SK-N-SH treated with all-trans-retinoic acid at 6 μM for 48 hours (cell line): ENCODE measurements at regions not wholly inside any gene's neighbourhood (a gene's known extent, or its start where the extent isn't known, plus 50 kb on each side); places are given as distances from the start of the nearest gene placed in this dataset.

Experiments
- ATAC-seq: fragments of 200-7000 bp; cut with Tn5 transposase; 3 replicates; pipeline ENCODE4 v1.9.1; 2020; ENCODE audit warnings: mild to moderate bottlenecking, moderate library complexity
- ARNTL ChIP-seq: fragments of 450-650 bp; formaldehyde crosslinking; IDR thresholded peaks from 2 replicates; pipeline ENCODE4 v1.5.0; 2020; ENCODE audit warnings: low read depth, mild to moderate bottlenecking, moderate library complexity, borderline replicate concordance
- BACH2 ChIP-seq: fragments of 250-450 bp; sonication (Bioruptor Pico); IDR thresholded peaks from 2 replicates; pipeline ENCODE4 v1.9.0; 2021; ENCODE audit warnings: mild to moderate bottlenecking, borderline replicate concordance
- CSDC2 ChIP-seq: fragments of 250-450 bp; sonication (Bioruptor Pico); IDR thresholded peaks from 2 replicates; pipeline ENCODE4 v1.5.0; 2020; ENCODE audit warnings: mild to moderate bottlenecking, moderate library complexity
- ESRRG ChIP-seq: fragments of 250-450 bp; sonication (Bioruptor Pico); IDR thresholded peaks from 2 replicates; pipeline ENCODE4 v1.6.1; 2021; ENCODE audit warnings: mild to moderate bottlenecking
- GLIS3 ChIP-seq: fragments of 250-450 bp; sonication (Bioruptor Pico); IDR thresholded peaks from 2 replicates; pipeline ENCODE4 v1.5.0; 2020; ENCODE audit warnings: mild to moderate bottlenecking, moderate library complexity
- ISL1 ChIP-seq: fragments of 250-450 bp; sonication (Bioruptor Pico); IDR thresholded peaks from 2 replicates; pipeline ENCODE4 v2.1.2; 2022; ENCODE audit warnings: mild to moderate bottlenecking, moderate library complexity
- OSR1 ChIP-seq: fragments of 250-450 bp; sonication (Bioruptor Pico); IDR thresholded peaks from 2 replicates; pipeline ENCODE4 v1.8.0; 2022; ENCODE audit warnings: moderate library complexity, mild to moderate bottlenecking, inconsistent platforms
- RARB ChIP-seq: fragments of 250-450 bp; sonication (Bioruptor Pico); IDR thresholded peaks from 2 replicates; pipeline ENCODE4 v1.8.0; 2021; ENCODE audit warnings: mild to moderate bottlenecking, moderate library complexity
- SNAI2 ChIP-seq: fragments of 250-450 bp; sonication (Bioruptor Pico); IDR thresholded peaks from 2 replicates; pipeline ENCODE4 v1.5.0; 2020; ENCODE audit warnings: mild to moderate bottlenecking, moderate library complexity
- TCF4 ChIP-seq: fragments of 250-450 bp; sonication (Bioruptor Pico); IDR thresholded peaks from 2 replicates; pipeline ENCODE4 v1.8.0; 2021; ENCODE audit warnings: mild to moderate bottlenecking, moderate library complexity, borderline replicate concordance
- TOX ChIP-seq: fragments of 250-450 bp; sonication (Bioruptor Pico); IDR thresholded peaks from 2 replicates; pipeline ENCODE4 v1.8.0; 2021; ENCODE audit warnings: mild to moderate bottlenecking, moderate library complexity, borderline replicate concordance
- ZC3H10 ChIP-seq: fragments of 250-450 bp; sonication (Bioruptor Pico); IDR thresholded peaks from 2 replicates; pipeline ENCODE4 v1.5.1; 2021; ENCODE audit warnings: mild to moderate bottlenecking, moderate library complexity
- ZFP3 ChIP-seq: fragments of 250-450 bp; sonication (Bioruptor Pico); IDR thresholded peaks from 2 replicates; pipeline ENCODE4 v1.5.0; 2020; ENCODE audit warnings: mild to moderate bottlenecking, moderate library complexity
- ZFP30 ChIP-seq: fragments of 450-650 bp; formaldehyde crosslinking; IDR thresholded peaks from 2 replicates; pipeline ENCODE4 v1.5.0; 2022; ENCODE audit warnings: mild to moderate bottlenecking, moderate library complexity
- ZNF70 ChIP-seq: fragments of 450-650 bp; formaldehyde crosslinking; IDR thresholded peaks from 2 replicates; pipeline ENCODE4 v1.5.0; 2020; ENCODE audit warnings: mild to moderate bottlenecking, moderate library complexity
- TF ChIP-seq, protein P1 (sequence below): fragments of 250-450 bp; sonication (Bioruptor Pico); IDR thresholded peaks from 2 replicates; pipeline ENCODE4 v1.5.1; 2021; ENCODE audit warnings: mild to moderate bottlenecking, moderate library complexity
- TF ChIP-seq, protein P2 (sequence below): fragments of 250-450 bp; sonication (Bioruptor Pico); IDR thresholded peaks from 2 replicates; pipeline ENCODE4 v1.5.0; 2020; ENCODE audit warnings: mild to moderate bottlenecking, moderate library complexity
- TF ChIP-seq, protein P3 (sequence below): fragments of 250-450 bp; sonication (Bioruptor Pico); IDR thresholded peaks from 2 replicates; pipeline ENCODE4 v1.8.0; 2020; ENCODE audit warnings: mild to moderate bottlenecking, moderate library complexity, borderline replicate concordance
- TF ChIP-seq, protein P4 (sequence below): fragments of 250-450 bp; sonication (Bioruptor Pico); IDR thresholded peaks from 2 replicates; pipeline ENCODE4 v1.5.1; 2020; ENCODE audit warnings: low read depth, mild to moderate bottlenecking, moderate library complexity
- TF ChIP-seq, protein P5 (sequence below): fragments of 250-450 bp; sonication (Bioruptor Pico); IDR thresholded peaks from 2 replicates; pipeline ENCODE4 v1.8.0; 2021; ENCODE audit warnings: low read depth, mild to moderate bottlenecking, moderate library complexity, borderline replicate concordance

DNA sequence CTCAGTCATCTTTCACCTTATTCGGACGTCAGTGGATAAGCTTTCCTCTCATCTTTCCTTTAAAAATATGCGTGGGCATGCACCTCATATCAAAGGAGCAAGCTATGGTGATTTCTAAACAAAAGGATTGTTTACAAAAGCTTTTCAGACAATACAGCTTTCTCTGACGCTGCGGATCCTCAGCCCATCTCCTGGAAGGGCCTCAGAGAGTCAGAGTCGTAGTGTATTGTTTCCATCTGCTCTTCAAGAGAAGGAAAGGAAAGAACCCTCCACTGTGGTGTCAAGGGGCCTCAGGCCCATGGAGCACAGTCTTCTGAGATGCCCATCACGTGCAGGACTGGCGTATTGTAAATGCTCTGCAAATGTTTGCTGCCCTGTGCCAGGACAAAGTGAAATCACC is 163.4 kb upstream of the MAP1B start:
- no peak for ATAC-seq
- TF ChIP-seq, protein P1, sequence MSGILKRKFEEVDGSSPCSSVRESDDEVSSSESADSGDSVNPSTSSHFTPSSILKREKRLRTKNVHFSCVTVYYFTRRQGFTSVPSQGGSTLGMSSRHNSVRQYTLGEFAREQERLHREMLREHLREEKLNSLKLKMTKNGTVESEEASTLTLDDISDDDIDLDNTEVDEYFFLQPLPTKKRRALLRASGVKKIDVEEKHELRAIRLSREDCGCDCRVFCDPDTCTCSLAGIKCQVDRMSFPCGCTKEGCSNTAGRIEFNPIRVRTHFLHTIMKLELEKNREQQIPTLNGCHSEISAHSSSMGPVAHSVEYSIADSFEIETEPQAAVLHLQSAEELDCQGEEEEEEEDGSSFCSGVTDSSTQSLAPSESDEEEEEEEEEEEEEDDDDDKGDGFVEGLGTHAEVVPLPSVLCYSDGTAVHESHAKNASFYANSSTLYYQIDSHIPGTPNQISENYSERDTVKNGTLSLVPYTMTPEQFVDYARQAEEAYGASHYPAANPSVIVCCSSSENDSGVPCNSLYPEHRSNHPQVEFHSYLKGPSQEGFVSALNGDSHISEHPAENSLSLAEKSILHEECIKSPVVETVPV (CRISPR knock-in tag), result no peak
- TF ChIP-seq RARB (CRISPR knock-in tag) (no peak), CSDC2 (CRISPR knock-in tag) (no peak), SNAI2 (CRISPR knock-in tag) (no peak), ZC3H10 (CRISPR knock-in tag) (no peak), GLIS3 (no peak), TCF4 (CRISPR knock-in tag) (no peak), ZNF70 (CRISPR knock-in tag) (no peak), ZFP3 (CRISPR knock-in tag) (no peak), ZFP30 (no peak), OSR1 (no peak), ARNTL (CRISPR knock-in tag) (no peak), ISL1 (CRISPR knock-in tag) (no peak), BACH2 (CRISPR knock-in tag) (no peak), ESRRG (CRISPR knock-in tag) (no peak), TOX (CRISPR knock-in tag) (no peak)
- TF ChIP-seq, protein P2, sequence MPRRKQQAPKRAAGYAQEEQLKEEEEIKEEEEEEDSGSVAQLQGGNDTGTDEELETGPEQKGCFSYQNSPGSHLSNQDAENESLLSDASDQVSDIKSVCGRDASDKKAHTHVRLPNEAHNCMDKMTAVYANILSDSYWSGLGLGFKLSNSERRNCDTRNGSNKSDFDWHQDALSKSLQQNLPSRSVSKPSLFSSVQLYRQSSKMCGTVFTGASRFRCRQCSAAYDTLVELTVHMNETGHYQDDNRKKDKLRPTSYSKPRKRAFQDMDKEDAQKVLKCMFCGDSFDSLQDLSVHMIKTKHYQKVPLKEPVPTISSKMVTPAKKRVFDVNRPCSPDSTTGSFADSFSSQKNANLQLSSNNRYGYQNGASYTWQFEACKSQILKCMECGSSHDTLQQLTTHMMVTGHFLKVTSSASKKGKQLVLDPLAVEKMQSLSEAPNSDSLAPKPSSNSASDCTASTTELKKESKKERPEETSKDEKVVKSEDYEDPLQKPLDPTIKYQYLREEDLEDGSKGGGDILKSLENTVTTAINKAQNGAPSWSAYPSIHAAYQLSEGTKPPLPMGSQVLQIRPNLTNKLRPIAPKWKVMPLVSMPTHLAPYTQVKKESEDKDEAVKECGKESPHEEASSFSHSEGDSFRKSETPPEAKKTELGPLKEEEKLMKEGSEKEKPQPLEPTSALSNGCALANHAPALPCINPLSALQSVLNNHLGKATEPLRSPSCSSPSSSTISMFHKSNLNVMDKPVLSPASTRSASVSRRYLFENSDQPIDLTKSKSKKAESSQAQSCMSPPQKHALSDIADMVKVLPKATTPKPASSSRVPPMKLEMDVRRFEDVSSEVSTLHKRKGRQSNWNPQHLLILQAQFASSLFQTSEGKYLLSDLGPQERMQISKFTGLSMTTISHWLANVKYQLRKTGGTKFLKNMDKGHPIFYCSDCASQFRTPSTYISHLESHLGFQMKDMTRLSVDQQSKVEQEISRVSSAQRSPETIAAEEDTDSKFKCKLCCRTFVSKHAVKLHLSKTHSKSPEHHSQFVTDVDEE (CRISPR knock-in tag), result no peak
- TF ChIP-seq, protein P3, sequence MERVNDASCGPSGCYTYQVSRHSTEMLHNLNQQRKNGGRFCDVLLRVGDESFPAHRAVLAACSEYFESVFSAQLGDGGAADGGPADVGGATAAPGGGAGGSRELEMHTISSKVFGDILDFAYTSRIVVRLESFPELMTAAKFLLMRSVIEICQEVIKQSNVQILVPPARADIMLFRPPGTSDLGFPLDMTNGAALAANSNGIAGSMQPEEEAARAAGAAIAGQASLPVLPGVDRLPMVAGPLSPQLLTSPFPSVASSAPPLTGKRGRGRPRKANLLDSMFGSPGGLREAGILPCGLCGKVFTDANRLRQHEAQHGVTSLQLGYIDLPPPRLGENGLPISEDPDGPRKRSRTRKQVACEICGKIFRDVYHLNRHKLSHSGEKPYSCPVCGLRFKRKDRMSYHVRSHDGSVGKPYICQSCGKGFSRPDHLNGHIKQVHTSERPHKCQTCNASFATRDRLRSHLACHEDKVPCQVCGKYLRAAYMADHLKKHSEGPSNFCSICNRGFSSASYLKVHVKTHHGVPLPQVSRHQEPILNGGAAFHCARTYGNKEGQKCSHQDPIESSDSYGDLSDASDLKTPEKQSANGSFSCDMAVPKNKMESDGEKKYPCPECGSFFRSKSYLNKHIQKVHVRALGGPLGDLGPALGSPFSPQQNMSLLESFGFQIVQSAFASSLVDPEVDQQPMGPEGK (CRISPR knock-in tag), result no peak
- TF ChIP-seq, protein P4, sequence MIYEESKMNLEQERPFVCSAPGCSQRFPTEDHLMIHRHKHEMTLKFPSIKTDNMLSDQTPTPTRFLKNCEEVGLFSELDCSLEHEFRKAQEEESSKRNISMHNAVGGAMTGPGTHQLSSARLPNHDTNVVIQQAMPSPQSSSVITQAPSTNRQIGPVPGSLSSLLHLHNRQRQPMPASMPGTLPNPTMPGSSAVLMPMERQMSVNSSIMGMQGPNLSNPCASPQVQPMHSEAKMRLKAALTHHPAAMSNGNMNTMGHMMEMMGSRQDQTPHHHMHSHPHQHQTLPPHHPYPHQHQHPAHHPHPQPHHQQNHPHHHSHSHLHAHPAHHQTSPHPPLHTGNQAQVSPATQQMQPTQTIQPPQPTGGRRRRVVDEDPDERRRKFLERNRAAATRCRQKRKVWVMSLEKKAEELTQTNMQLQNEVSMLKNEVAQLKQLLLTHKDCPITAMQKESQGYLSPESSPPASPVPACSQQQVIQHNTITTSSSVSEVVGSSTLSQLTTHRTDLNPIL, result no peak
- TF ChIP-seq, protein P5, sequence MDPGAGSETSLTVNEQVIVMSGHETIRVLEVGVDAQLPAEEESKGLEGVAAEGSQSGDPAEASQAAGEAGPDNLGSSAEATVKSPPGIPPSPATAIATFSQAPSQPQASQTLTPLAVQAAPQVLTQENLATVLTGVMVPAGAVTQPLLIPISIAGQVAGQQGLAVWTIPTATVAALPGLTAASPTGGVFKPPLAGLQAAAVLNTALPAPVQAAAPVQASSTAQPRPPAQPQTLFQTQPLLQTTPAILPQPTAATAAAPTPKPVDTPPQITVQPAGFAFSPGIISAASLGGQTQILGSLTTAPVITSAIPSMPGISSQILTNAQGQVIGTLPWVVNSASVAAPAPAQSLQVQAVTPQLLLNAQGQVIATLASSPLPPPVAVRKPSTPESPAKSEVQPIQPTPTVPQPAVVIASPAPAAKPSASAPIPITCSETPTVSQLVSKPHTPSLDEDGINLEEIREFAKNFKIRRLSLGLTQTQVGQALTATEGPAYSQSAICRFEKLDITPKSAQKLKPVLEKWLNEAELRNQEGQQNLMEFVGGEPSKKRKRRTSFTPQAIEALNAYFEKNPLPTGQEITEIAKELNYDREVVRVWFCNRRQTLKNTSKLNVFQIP (CRISPR knock-in tag), result no peak

DNA sequence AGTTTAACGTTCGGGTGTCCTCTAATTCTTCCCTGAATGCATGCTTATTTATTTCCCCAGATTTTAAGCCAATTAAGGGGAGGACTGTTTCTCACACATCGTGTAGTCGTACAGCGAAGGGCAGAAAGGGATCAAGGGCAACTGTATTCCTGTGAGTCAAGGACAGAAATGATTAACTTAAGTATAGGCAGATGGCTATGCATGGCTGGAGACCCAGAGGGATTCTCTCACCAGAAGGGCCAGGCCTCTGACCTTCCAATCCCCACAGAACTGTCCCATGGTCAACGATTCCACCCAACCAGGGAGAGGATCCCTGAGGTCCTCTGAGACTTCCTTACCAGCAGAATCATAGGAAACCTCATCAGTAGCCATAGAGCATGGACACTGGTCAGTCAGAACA is 161.8 kb upstream of the MAP1B start:
- ATAC-seq, result no peak
- no peak for TF ChIP-seq ESRRG (CRISPR knock-in tag)
- no peak for TF ChIP-seq OSR1
- TF ChIP-seq ZC3H10 (CRISPR knock-in tag), result no peak
- no peak for TF ChIP-seq ZNF70 (CRISPR knock-in tag)
- TF ChIP-seq, protein P3 (CRISPR knock-in tag), result no peak
